A549 (cell line): ENCODE measurements at regions not wholly inside any gene's neighbourhood (a gene's known extent, or its start where the extent isn't known, plus 50 kb on each side); places are given as distances from the start of the nearest gene placed in this dataset.

Experiments
- ATAC-seq, 2 experiments: fragments of 200-7000 bp in 1 of 2; fragments of >200 bp in 1 of 2; cut with Nextera tagmentation in 1 of 2; cut with Tn5 transposase in 1 of 2; 3 replicates each; pipeline versions ENCODE4 v1.8.0 to v1.9.1; 2018 to 2020; ENCODE audit warnings: mild to moderate bottlenecking in 1 of 2, moderate library complexity in 1 of 2
- CTCF ChIA-PET: fragments of 300-600 bp; sonication (Branson Sonifier 250); formaldehyde crosslinking; extraction: SDS; loops from one replicate; lab custom pipeline; 2021; ENCODE audit warnings: antibody characterized with exemption, inconsistent platforms; lab: Yijun Ruan, JAX
- POLR2A ChIA-PET: fragments of 350-600 bp; formaldehyde crosslinking; extraction: SDS; loops from one replicate; lab custom pipeline; 2021; ENCODE audit warnings: antibody characterized with exemption, inconsistent platforms; lab: Yijun Ruan, JAX
- DNase-seq, 2 experiments: peaks; one replicate each; pipeline versions ENCODE4 v3.0.0 to v3.0.0-alpha.2; 2011 to 2016; ENCODE audit warnings: low read depth in 1 of 2, low spot score in 1 of 2
- FAIRE-seq: peaks from 2 replicates; lab custom pipeline; 2011; peaks lifted over from hg19 to GRCh38; lab: Jason Lieb, UNC
- H3K27ac ChIP-seq, 2 experiments: fragments of >200 bp; sonication (Bioruptor Twin); formaldehyde crosslinking; 3 replicates each; pipeline ENCODE4 v1.5.1; 2016 to 2017
- H3K4me1 ChIP-seq: fragments of >200 bp; sonication (Bioruptor Twin); formaldehyde crosslinking; 3 replicates; pipeline ENCODE4 v1.6.1; 2016
- H3K4me2 ChIP-seq: fragments of >200 bp; sonication (Bioruptor Twin); formaldehyde crosslinking; 3 replicates; pipeline ENCODE4 v1.6.1; 2016
- H3K4me3 ChIP-seq: fragments of >200 bp; sonication (Bioruptor Twin); formaldehyde crosslinking; 3 replicates; pipeline ENCODE4 v1.5.1; 2016
- H3K9me3 ChIP-seq: fragments of >200 bp; sonication (Bioruptor Twin); formaldehyde crosslinking; 3 replicates; pipeline ENCODE4 v1.6.1; 2016
- BHLHE40 ChIP-seq: IDR thresholded peaks from 2 replicates; pipeline ENCODE4 v1.6.1; 2012; ENCODE audit warnings: low read depth, low read length, inconsistent platforms
- FOSB ChIP-seq: fragments of 250-450 bp; sonication (Bioruptor Pico); IDR thresholded peaks from 2 replicates; pipeline ENCODE4 v1.5.0; 2020; ENCODE audit warnings: mild to moderate bottlenecking, moderate library complexity
- FOSL2 ChIP-seq, 2 experiments: fragments of 450-650 bp in 1 of 2; fragments of >200 bp in 1 of 2; sonication (Bioruptor Twin) in 1 of 2; formaldehyde crosslinking; IDR thresholded peaks; 2 replicates each; pipeline versions ENCODE4 v1.5.0 to v1.6.1; 2016 to 2020; ENCODE audit warnings: mild to moderate bottlenecking in 1 of 2, moderate library complexity in 1 of 2
- FOXS1 ChIP-seq: fragments of 250-450 bp; sonication (Bioruptor Pico); IDR thresholded peaks from 2 replicates; pipeline ENCODE4 v1.5.0; 2020; ENCODE audit warnings: mild to moderate bottlenecking, moderate library complexity
- HDAC2 ChIP-seq: fragments of 200-600 bp; sonication (generic); IDR thresholded peaks from 2 replicates; pipeline ENCODE4 v1.6.1; 2016
- HES2 ChIP-seq: fragments of >200 bp; sonication (Bioruptor Twin); formaldehyde crosslinking; IDR thresholded peaks from 2 replicates; pipeline ENCODE4 v1.6.1; 2016
- HOXB5 ChIP-seq: fragments of 250-450 bp; sonication (Bioruptor Pico); IDR thresholded peaks from 2 replicates; pipeline ENCODE4 v1.5.0; 2020; ENCODE audit warnings: mild to moderate bottlenecking, moderate library complexity
- MAFK ChIP-seq: fragments of 450-650 bp; IDR thresholded peaks from 2 replicates; pipeline ENCODE4 v1.6.1; 2014; ENCODE audit not compliant: partially characterized antibody
- MYC ChIP-seq: IDR thresholded peaks from 2 replicates; pipeline ENCODE4 v1.6.1; 2012; ENCODE audit warnings: mild to moderate bottlenecking, inconsistent platforms, low read length, improper control_type of control experiment, borderline replicate concordance
- NPAS2 ChIP-seq: fragments of 250-450 bp; sonication (Bioruptor Pico); IDR thresholded peaks from 2 replicates; pipeline ENCODE4 v1.8.0; 2022; ENCODE audit warnings: mild to moderate bottlenecking, moderate library complexity, borderline replicate concordance
- PHF8 ChIP-seq: fragments of 200-600 bp; sonication (generic); IDR thresholded peaks from 2 replicates; pipeline ENCODE4 v1.6.1; 2016; ENCODE audit warnings: low read depth, mild to moderate bottlenecking, antibody characterized with exemption, moderate library complexity, borderline replicate concordance
- RCOR1 ChIP-seq: fragments of 150-350 bp; IDR thresholded peaks from 2 replicates; pipeline ENCODE4 v1.6.1; 2014; ENCODE audit warnings: antibody characterized with exemption, low read length, low read depth
- RFX5 ChIP-seq: fragments of 450-650 bp; IDR thresholded peaks from 2 replicates; pipeline ENCODE4 v1.7.1; 2014; ENCODE audit warnings: antibody characterized with exemption, mild to moderate bottlenecking, moderate library complexity
- TFCP2L1 ChIP-seq: fragments of 250-450 bp; sonication (Bioruptor Pico); IDR thresholded peaks from 2 replicates; pipeline ENCODE4 v1.5.0; 2021; ENCODE audit warnings: mild to moderate bottlenecking
- ZSCAN20 ChIP-seq: fragments of 250-450 bp; sonication (Bioruptor Pico); IDR thresholded peaks from 2 replicates; pipeline ENCODE4 v1.8.0; 2022; ENCODE audit warnings: mild to moderate bottlenecking, moderate library complexity
- WGBS: methylation state at CpG from one replicate; pipeline ENCODE4 v1.1.6; 2017; ENCODE audit errors: missing lambda C conversion rate; 5-methylcytosine and 5-hydroxymethylcytosine counted together
- TF ChIP-seq, protein P1 (sequence below): IDR thresholded peaks from 2 replicates; pipeline ENCODE4 v1.6.1; 2012

DNA sequence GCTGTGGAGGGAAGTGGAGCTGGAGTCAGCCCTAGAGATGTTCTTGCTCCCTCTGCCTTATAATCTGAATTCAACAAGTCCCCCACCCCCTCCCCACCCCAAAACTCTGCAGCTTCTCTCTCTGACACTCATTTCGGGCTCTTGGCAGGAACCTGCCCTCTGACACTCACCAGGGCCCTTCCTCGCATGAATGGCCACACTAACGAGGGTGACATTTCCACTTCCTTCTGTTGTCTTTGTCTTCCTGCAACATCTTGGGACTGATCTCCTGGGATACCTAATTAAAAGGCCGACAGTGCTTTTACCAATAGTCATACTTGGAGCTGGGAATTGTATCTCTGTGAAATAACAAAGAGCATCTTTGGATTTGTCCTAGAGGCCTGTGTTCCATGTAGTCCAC lies 106.9 kb upstream of the PIRT start:
- no peaks in the 10 kb centered on the region for H3K9me3 ChIP-seq
- no peak for DNase-seq
- no peak overlapping the region for H3K4me3 ChIP-seq
- ATAC-seq = no peak
- POLR2A ChIA-PET = no interaction called here
- WGBS = 1% methylated on average over 4 of the region's 4 CpGs
- H3K4me2 ChIP-seq = no peak overlapping the region
- TF ChIP-seq BHLHE40 (no peak), NPAS2 (CRISPR knock-in tag) (no peak), MYC (no peak), HES2 (no peak)
- TF ChIP-seq, all 56 proteins: peak for 0
- no peak for FAIRE-seq
- CTCF ChIA-PET = no interaction called here
- Histone ChIP-seq H3K4me1 (no peaks in the 10 kb centered on the region), H3K27ac (no peak overlapping the region)

GRCh38 chr17:10936931-10937330 lies 99.0 kb upstream of the PIRT start:
- H3K4me3 ChIP-seq = no peak overlapping the region
- ATAC-seq (no peak), FAIRE-seq (no peak), DNase-seq (no peak)
- TF ChIP-seq TFCP2L1 = no peak
- no peak for TF ChIP-seq RCOR1
- no peak for TF ChIP-seq FOXS1 (CRISPR knock-in tag)
- TF ChIP-seq NPAS2 (CRISPR knock-in tag) = no peak
- TF ChIP-seq, protein P1, sequence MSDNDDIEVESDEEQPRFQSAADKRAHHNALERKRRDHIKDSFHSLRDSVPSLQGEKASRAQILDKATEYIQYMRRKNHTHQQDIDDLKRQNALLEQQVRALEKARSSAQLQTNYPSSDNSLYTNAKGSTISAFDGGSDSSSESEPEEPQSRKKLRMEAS = no peak
- no peak for TF ChIP-seq FOSB (CRISPR knock-in tag)
- no peak for TF ChIP-seq HOXB5
- no peak for TF ChIP-seq ZSCAN20 (CRISPR knock-in tag)
- no peaks in the 10 kb centered on the region for H3K9me3 ChIP-seq
- no peak overlapping the region for H3K27ac ChIP-seq
- WGBS = 5% methylated on average over 7 of the region's 7 CpGs
- ChIA-PET CTCF (no interaction called here), POLR2A (no interaction called here)
- no peaks in the 10 kb centered on the region for H3K4me1 ChIP-seq
- no peak overlapping the region for H3K4me2 ChIP-seq

DNA sequence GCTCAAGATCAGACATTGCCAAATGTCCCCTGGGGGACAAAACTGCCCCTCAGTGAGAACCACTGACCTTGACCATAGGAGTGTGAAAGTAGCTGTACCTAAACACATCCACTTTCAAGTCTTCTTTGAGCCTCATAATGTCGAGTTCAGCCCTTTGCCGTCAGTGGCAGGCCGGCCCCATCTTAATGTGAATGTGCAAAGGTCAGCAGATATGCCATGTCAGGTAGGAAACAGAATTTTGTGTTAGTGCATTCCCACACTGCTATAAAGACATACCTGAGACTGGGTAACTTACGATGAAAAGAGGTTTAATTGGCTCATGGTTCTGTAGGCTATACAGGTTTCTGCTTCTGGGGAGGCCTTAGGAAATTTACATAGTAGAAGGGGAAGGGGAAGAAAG lies 95.1 kb upstream of the PIRT start:
- TF ChIP-seq HDAC2 (no peak), MAFK (peak; percentile 79)
- TF ChIP-seq, all 56 proteins: peak for 1
- Histone ChIP-seq H3K4me3 (no peak overlapping the region), H3K27ac (no peak overlapping the region), H3K9me3 (no peaks in the 10 kb centered on the region), H3K4me1 (no peaks in the 10 kb centered on the region), H3K4me2 (no peak overlapping the region)
- ChIA-PET POLR2A (no interaction called here), CTCF (no interaction called here)
- 2% methylated on average over 4 of the region's 4 CpGs for WGBS
- DNase-seq (no peak), ATAC-seq (no peak), FAIRE-seq (no peak)

GRCh38 chr17:10931133-10931532 lies 93.2 kb upstream of the PIRT start:
- WGBS = 2% methylated on average over 3 of the region's 3 CpGs
- Histone ChIP-seq H3K9me3 (no peaks in the 10 kb centered on the region), H3K4me3 (no peak overlapping the region), H3K27ac (no peak overlapping the region), H3K4me1 (no peaks in the 10 kb centered on the region), H3K4me2 (no peak overlapping the region)
- DNase-seq (no peak), FAIRE-seq (no peak), ATAC-seq (no peak)
- POLR2A ChIA-PET = no interaction called here
- CTCF ChIA-PET = no interaction called here
- TF ChIP-seq FOSL2 (IDR thresholded peaks at IDR 0.05) (no peak), FOSL2 (CRISPR knock-in tag; IDR thresholded peaks at IDR 0.05) (no peak), NPAS2 (CRISPR knock-in tag) (no peak), RFX5 (no peak), HOXB5 (no peak)

DNA sequence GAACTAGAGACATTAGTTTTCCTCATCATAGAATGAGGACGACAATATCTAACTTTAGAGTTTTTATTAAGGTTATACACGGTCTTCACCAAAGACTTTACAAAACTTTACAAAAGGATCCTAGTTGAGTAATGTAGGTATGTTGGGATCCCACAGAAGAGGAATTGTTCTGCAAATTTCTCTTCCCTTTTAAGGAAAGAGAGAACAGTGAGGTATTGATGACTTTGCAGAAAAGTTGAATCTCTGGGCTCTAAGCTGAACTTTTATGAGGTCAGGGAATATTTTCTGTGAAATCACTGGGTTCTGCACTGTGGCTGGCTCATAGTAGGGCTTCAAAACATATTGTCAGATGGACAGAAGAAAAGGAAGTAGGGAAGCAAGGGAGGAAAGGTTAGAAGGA lies 89.8 kb upstream of the PIRT start:
- no peaks in the 10 kb centered on the region for H3K9me3 ChIP-seq
- no peak overlapping the region for H3K4me2 ChIP-seq
- no peak for DNase-seq
- no peaks in the 10 kb centered on the region for H3K4me1 ChIP-seq
- WGBS = 33% methylated on average over 2 of the region's 2 CpGs
- TF ChIP-seq PHF8 = 0 out of 2 replicates have a peak, but pooled peaks have one; percentile 5
- TF ChIP-seq ZSCAN20 (CRISPR knock-in tag) = no peak
- peak; percentile 81 for TF ChIP-seq MAFK
- TF ChIP-seq, all 56 proteins: peak for 2
- Histone ChIP-seq H3K27ac (no peak overlapping the region), H3K4me3 (no peak overlapping the region)
- no peak for ATAC-seq
- CTCF ChIA-PET = no interaction called here
- FAIRE-seq = no peak
- POLR2A ChIA-PET = no interaction called here
